K562 (cell line): ENCODE measurements at regions not wholly inside any gene's neighbourhood (a gene's known extent, or its start where the extent isn't known, plus 50 kb on each side); places are given as distances from the start of the nearest gene placed in this dataset.

Source experiments
- ATAC-seq: fragments of 200-7000 bp; cut with Tn5 transposase; 3 replicates; pipeline ENCODE4 v1.9.1; 2020; ENCODE audit warnings: moderate library complexity
- BruUV-seq: library from RNA; stranded (reverse); fragments of 400-500 nt; replicated peaks from 2 replicates; lab custom pipeline; 2021; lab: Mats Ljungman, UMichigan
- CTCF ChIA-PET: fragments of 300-600 bp; formaldehyde crosslinking; extraction: SDS; loops from one replicate; lab custom pipeline; 2021; ENCODE audit warnings: low intra/inter-chr PET ratio; lab: Yijun Ruan, JAX
- POLR2A ChIA-PET: fragments of 300-600, 350-650 bp; sonication (Branson Sonifier 250); formaldehyde crosslinking; extraction: SDS; loops from one replicate; lab custom pipeline; 2021; ENCODE audit warnings: antibody characterized with exemption, inconsistent platforms; lab: Yijun Ruan, JAX
- DNase-seq, 4 experiments: peaks; one replicate each; pipeline versions ENCODE4 v3.0.0 to v3.0.0-alpha.2; 2011 to 2018; ENCODE audit warnings: low spot score in 3 of 4, mixed read lengths in 3 of 4; ENCODE audit errors: extremely low read depth in 1 of 4
- FAIRE-seq: peaks from 2 replicates; lab custom pipeline; 2011; peaks lifted over from hg19 to GRCh38; lab: Jason Lieb, UNC
- H2AFZ ChIP-seq: 2 replicates; pipeline ENCODE4 v1.6.0; 2011; ENCODE audit warnings: low read depth, low read length, control low read depth, inconsistent platforms
- H3K27ac ChIP-seq: fragments of 200-600 bp; 3 replicates; pipeline ENCODE4 v1.8.0; 2011; ENCODE audit warnings: low read depth, mild to moderate bottlenecking, control low read depth, inconsistent platforms, low read length, moderate library complexity, mixed read lengths; ENCODE audit errors: extremely low read depth
- H3K27me3 ChIP-seq, 2 experiments: fragments of 300-600 bp in 1 of 2; 2 replicates in 1 of 2; 3 replicates in 1 of 2; pipeline versions ENCODE4 v1.6.0 to v1.8.0; 2011; ENCODE audit warnings: inconsistent platforms in 2 of 2, low read length in 2 of 2, mild to moderate bottlenecking in 1 of 2, mixed read lengths in 1 of 2, moderate library complexity in 1 of 2; ENCODE audit not compliant: control insufficient read depth in 2 of 2, insufficient read depth in 2 of 2
- H3K36me3 ChIP-seq: fragments of 300-600 bp; 3 replicates; pipeline ENCODE4 v1.8.0; 2011; ENCODE audit warnings: mild to moderate bottlenecking, low read length, inconsistent platforms; ENCODE audit not compliant: control insufficient read depth, insufficient read depth
- H3K4me1 ChIP-seq, 2 experiments: fragments of 200-600 bp in 1 of 2; replicated peaks in 1 of 2; 2 replicates in 1 of 2; 3 replicates in 1 of 2; pipeline versions ENCODE4 v1.5.1 to v1.8.0; 2011; ENCODE audit warnings: inconsistent platforms in 2 of 2, low read length in 2 of 2, mild to moderate bottlenecking in 1 of 2, mixed read lengths in 1 of 2, moderate library complexity in 1 of 2; ENCODE audit not compliant: control insufficient read depth in 2 of 2, insufficient read depth in 2 of 2
- H3K4me2 ChIP-seq: 2 replicates; pipeline ENCODE4 v1.6.1; 2011; ENCODE audit warnings: low read length, control low read depth, inconsistent platforms, mixed read lengths; ENCODE audit not compliant: insufficient read depth
- H3K4me3 ChIP-seq: fragments of 200-600 bp; sonication (generic), shearing (Covaris generic); 2 replicates; pipeline ENCODE4 v1.5.1; 2016; ENCODE audit warnings: control low read depth, inconsistent platforms
- H3K79me2 ChIP-seq: fragments of 200-600 bp; 3 replicates; pipeline ENCODE4 v1.8.0; 2011; ENCODE audit warnings: low read length, inconsistent platforms; ENCODE audit not compliant: control insufficient read depth, insufficient read depth
- H3K9ac ChIP-seq, 2 experiments: 2 replicates each; pipeline versions ENCODE4 v1.6.0 to v1.6.1; 2011; ENCODE audit warnings: low read depth in 2 of 2, low read length in 2 of 2, control low read depth in 1 of 2, inconsistent platforms in 1 of 2, mild to moderate bottlenecking in 1 of 2, mixed read lengths in 1 of 2; ENCODE audit not compliant: insufficient read depth in 1 of 2
- H3K9me1 ChIP-seq: one replicate; pipeline ENCODE4 v1.6.0; 2011; ENCODE audit warnings: inconsistent platforms, mild to moderate bottlenecking, low read length, moderate library complexity; ENCODE audit not compliant: control insufficient read depth, insufficient read depth
- H3K9me3 ChIP-seq: replicated peaks from 2 replicates; pipeline ENCODE4 v1.5.1; 2011; ENCODE audit warnings: low read depth, low read length, inconsistent platforms; ENCODE audit not compliant: control insufficient read depth, insufficient read depth
- H4K20me1 ChIP-seq: replicated peaks from 2 replicates; pipeline ENCODE4 v1.6.1; 2011; ENCODE audit warnings: low read length, inconsistent platforms, mixed read lengths; ENCODE audit not compliant: control insufficient read depth, insufficient read depth
- AFF4 ChIP-seq: sonication (generic); formaldehyde crosslinking; IDR thresholded peaks from 2 replicates; pipeline ENCODE4 v1.8.0; 2023; ENCODE audit warnings: mild to moderate bottlenecking, missing genetic modification reagents
- ARNT ChIP-seq, 2 experiments: fragments of 450-650 bp; IDR thresholded peaks; 2 replicates each; pipeline ENCODE4 v1.6.1; 2016; ENCODE audit warnings: mild to moderate bottlenecking in 1 of 2
- E2F3 ChIP-seq: fragments of 250-450 bp; sonication (Bioruptor Pico); IDR thresholded peaks from 2 replicates; pipeline ENCODE4 v1.4.0; 2020; ENCODE audit warnings: mild to moderate bottlenecking
- ETS2 ChIP-seq: IDR thresholded peaks from 2 replicates; pipeline ENCODE4 v1.6.1; 2016; ENCODE audit warnings: borderline replicate concordance, missing genetic modification characterization, mild to moderate bottlenecking, moderate library complexity, missing compliant biosample characterization; ENCODE audit not compliant: poor library complexity, severe bottlenecking
- GABPA ChIP-seq: fragments of 200-800 bp; sonication (Bioruptor generic); conservative IDR thresholded peaks from 2 replicates; pipeline ENCODE4 v1.6.1; 2016; ENCODE audit warnings: low read depth, missing genetic modification characterization, missing compliant biosample characterization
- HES1 ChIP-seq: fragments of 450-650 bp; IDR thresholded peaks from 2 replicates; pipeline ENCODE4 v1.6.1; 2016; ENCODE audit warnings: low read depth, mild to moderate bottlenecking, moderate library complexity
- NR2C2 ChIP-seq, 2 experiments: fragments of 200-800 bp in 1 of 2; sonication (Bioruptor generic) in 1 of 2; sonication (generic) in 1 of 2; formaldehyde crosslinking in 1 of 2; IDR thresholded peaks; 2 replicates each; pipeline versions ENCODE4 v1.6.1 to v1.8.0; 2016 to 2022; ENCODE audit warnings: mild to moderate bottlenecking in 1 of 2, missing compliant biosample characterization in 1 of 2, missing genetic modification characterization in 1 of 2, missing genetic modification reagents in 1 of 2
- TOE1 ChIP-seq, 2 experiments: fragments of 450-650 bp in 1 of 2; sonication (generic) in 1 of 2; formaldehyde crosslinking in 1 of 2; IDR thresholded peaks; 2 replicates each; pipeline versions ENCODE4 v1.7.1 to v1.8.0; 2016 to 2022; ENCODE audit warnings: borderline replicate concordance in 2 of 2, mild to moderate bottlenecking in 2 of 2, antibody characterized with exemption in 1 of 2, inconsistent platforms in 1 of 2, low read depth in 1 of 2, missing genetic modification reagents in 1 of 2, moderate library complexity in 1 of 2
- ZBTB8A ChIP-seq: fragments of 450-650 bp; IDR thresholded peaks from 2 replicates; pipeline ENCODE4 v1.6.1; 2018; ENCODE audit warnings: mild to moderate bottlenecking, moderate library complexity; ENCODE audit not compliant: partially characterized antibody
- in situ Hi-C: fragments of 300-500 bp; cut with MboI; formaldehyde crosslinking; loops from 4 replicates; pipeline ENCODE4 v1.15.0; 2018; ENCODE audit warnings: inconsistent platforms, mixed read lengths
- intact Hi-C: fragments of 100-400 bp; cut with micrococcal nuclease; formaldehyde crosslinking; loops from 2 replicates; pipeline ENCODE4 v1.14.2; 2022
- TF ChIP-seq, protein P1 (sequence below): fragments of 150-350 bp; IDR thresholded peaks from 2 replicates; pipeline ENCODE4 v1.6.1; 2014; ENCODE audit warnings: low read depth, mild to moderate bottlenecking, low read length, borderline replicate concordance

GRCh38 chr2:59806486-59806885 is 747.0 kb downstream of the BCL11A start:
- POLR2A ChIA-PET = no interaction called here

More at GRCh38 chr2:59806486-59806885, 747.0 kb downstream of the BCL11A start:
- no peaks in the 10 kb centered on the region for H3K4me1 ChIP-seq
- no peak for ATAC-seq
- H3K79me2 ChIP-seq = no peaks in the 10 kb centered on the region
- H3K4me2 ChIP-seq = no peak overlapping the region
- in situ Hi-C loops (no loop called here), intact Hi-C loops (no loop called here)
- no peak overlapping the region for H2AFZ ChIP-seq
- no peaks in the 10 kb centered on the region for H4K20me1 ChIP-seq
- no peak for DNase-seq
- CTCF ChIA-PET = no interaction called here
- TF ChIP-seq HES1 (no peak), E2F3 (CRISPR knock-in tag) (no peak), GABPA (tag) (no peak), NR2C2 (CRISPR knock-in tag; IDR thresholded peaks at IDR 0.05) (no peak), NR2C2 (tag; IDR thresholded peaks at IDR 0.05) (no peak), ZBTB8A (no peak), ARNT (IDR thresholded peaks at IDR 0.05) (no peak), TOE1 (IDR thresholded peaks at IDR 0.05; ENCODE audit: borderline replicate concordance) (no peak), TOE1 (CRISPR knock-in tag; IDR thresholded peaks at IDR 0.05; ENCODE audit: borderline replicate concordance, low read depth) (no peak), ETS2 (tag) (no peak), AFF4 (CRISPR knock-in tag) (no peak)
- TF ChIP-seq, protein P1, sequence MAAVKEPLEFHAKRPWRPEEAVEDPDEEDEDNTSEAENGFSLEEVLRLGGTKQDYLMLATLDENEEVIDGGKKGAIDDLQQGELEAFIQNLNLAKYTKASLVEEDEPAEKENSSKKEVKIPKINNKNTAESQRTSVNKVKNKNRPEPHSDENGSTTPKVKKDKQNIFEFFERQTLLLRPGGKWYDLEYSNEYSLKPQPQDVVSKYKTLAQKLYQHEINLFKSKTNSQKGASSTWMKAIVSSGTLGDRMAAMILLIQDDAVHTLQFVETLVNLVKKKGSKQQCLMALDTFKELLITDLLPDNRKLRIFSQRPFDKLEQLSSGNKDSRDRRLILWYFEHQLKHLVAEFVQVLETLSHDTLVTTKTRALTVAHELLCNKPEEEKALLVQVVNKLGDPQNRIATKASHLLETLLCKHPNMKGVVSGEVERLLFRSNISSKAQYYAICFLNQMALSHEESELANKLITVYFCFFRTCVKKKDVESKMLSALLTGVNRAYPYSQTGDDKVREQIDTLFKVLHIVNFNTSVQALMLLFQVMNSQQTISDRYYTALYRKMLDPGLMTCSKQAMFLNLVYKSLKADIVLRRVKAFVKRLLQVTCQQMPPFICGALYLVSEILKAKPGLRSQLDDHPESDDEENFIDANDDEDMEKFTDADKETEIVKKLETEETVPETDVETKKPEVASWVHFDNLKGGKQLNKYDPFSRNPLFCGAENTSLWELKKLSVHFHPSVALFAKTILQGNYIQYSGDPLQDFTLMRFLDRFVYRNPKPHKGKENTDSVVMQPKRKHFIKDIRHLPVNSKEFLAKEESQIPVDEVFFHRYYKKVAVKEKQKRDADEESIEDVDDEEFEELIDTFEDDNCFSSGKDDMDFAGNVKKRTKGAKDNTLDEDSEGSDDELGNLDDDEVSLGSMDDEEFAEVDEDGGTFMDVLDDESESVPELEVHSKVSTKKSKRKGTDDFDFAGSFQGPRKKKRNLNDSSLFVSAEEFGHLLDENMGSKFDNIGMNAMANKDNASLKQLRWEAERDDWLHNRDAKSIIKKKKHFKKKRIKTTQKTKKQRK = no peak
- H3K4me3 ChIP-seq = no peak overlapping the region
- H3K36me3 ChIP-seq = no peaks in the 10 kb centered on the region
- no TSS peak for BruUV-seq
- no peaks in the 10 kb centered on the region for H3K27me3 ChIP-seq
- H3K9me1 ChIP-seq = no peaks in the 10 kb centered on the region
- H3K9me3 ChIP-seq = no peaks in the 10 kb centered on the region
- no peak overlapping the region for H3K9ac ChIP-seq
- H3K27ac ChIP-seq = no peak overlapping the region
- FAIRE-seq = no peak
